GM10248 (cell line): ENCODE measurements at regions not wholly inside any gene's neighbourhood (a gene's known extent, or its start where the extent isn't known, plus 50 kb on each side); places are given as distances from the start of the nearest gene placed in this dataset.
A peak's percentile ranks its signal among the peaks of the same experiment; 100 is the strongest.

Experiments
- CTCF ChIA-PET: fragments of 300-600 bp; sonication (Branson Sonifier 250); formaldehyde crosslinking; extraction: SDS; loops from one replicate; lab custom pipeline; 2021; ENCODE audit warnings: antibody characterized with exemption; lab: Yijun Ruan, JAX
- POLR2A ChIA-PET: fragments of 350-650 bp; sonication (Branson Sonifier 250); formaldehyde crosslinking; extraction: SDS; loops from one replicate; lab custom pipeline; 2020; ENCODE audit warnings: antibody characterized with exemption; lab: Yijun Ruan, JAX
- DNase-seq: peaks from one replicate; pipeline ENCODE4 v3.0.0; 2012; ENCODE audit errors: extremely low spot score
- CTCF ChIP-seq: IDR thresholded peaks from 2 replicates; pipeline ENCODE4 v1.5.1; 2012; ENCODE audit warnings: mild to moderate bottlenecking, low read depth; ENCODE audit errors: extremely low read depth, missing control alignments, control extremely low read depth

GRCh38 chr1:58922302-58923089, 138.6 kb upstream of the JUN start:
- ChIA-PET POLR2A (interaction anchor here (0.5 kb wide), 1 partner anchor 138 kb away, joined by 3 read pairs; the partner anchor contains the start of gene JUN), CTCF (interaction anchor here (1.0 to 1.2 kb wide), 3 partner anchors 9 to 18 kb away, joined by 3 to 4 read pairs (median 4); no protein-coding TSS in a partner anchor)
- DNase-seq = peak; percentile 37
- no peak for TF ChIP-seq CTCF

GRCh38 chr1:58923090-58923470, 139.2 kb upstream of the JUN start:
- ChIA-PET POLR2A (no interaction called here), CTCF (interaction anchor here (1.2 to 1.3 kb wide), 3 partner anchors 9 to 17 kb away, joined by 3 to 5 read pairs (median 4); no protein-coding TSS in a partner anchor)
- no peak for TF ChIP-seq CTCF
- DNase-seq = no peak

DNA sequence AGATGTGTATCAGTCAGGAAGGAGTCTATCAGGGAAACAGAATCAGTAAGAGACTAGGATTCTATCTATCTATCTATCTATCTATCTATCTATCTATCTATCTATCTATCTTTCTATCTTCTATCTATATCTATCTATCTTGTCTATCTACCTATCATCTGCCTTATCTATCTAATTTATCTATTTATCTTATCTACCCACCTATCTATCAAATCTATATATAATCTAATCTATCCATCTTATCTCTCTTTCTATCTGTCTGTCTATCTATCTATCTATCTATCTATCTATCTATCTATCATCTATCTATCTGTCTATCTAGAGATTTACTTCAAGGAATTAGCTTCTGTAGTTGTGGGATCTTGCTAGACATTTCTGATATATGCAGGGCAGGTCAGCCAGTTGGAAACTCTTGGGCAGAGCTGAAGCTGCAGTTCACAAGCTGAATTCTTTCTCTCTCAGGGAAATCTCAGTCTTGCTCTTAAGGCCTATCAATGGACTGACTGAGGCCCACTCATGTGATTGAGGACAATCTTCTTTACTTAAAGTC, 140.2 kb upstream of the JUN start:
- no peak for TF ChIP-seq CTCF
- CTCF ChIA-PET = interaction anchor here (1.2 to 1.3 kb wide), 2 partner anchors 8 to 12 kb away, joined by 3 to 5 read pairs; no protein-coding TSS in a partner anchor
- no peak for DNase-seq
- POLR2A ChIA-PET = no interaction called here

DNA sequence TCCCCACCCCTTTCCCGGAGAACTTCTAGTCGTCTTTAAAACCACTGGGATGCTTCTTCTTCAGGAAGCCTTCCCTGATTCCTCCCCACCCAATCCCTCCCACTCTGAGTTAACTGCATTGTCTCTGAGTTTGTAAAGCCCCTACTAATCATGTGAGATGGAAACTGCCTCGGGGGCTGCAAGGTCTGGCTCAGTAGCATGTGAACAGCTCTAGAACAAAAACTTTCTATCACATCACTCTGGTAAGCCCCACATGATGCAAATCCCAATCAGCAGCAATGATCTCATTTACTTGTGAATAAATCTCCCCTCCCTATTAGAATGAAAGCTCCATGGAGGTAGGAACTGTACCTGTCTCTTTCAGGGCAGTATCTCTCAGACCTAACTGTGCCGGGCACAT, 141.0 kb upstream of the JUN start:
- ChIA-PET POLR2A (no interaction called here), CTCF (no interaction called here)
- no peak for TF ChIP-seq CTCF
- no peak for DNase-seq

DNA sequence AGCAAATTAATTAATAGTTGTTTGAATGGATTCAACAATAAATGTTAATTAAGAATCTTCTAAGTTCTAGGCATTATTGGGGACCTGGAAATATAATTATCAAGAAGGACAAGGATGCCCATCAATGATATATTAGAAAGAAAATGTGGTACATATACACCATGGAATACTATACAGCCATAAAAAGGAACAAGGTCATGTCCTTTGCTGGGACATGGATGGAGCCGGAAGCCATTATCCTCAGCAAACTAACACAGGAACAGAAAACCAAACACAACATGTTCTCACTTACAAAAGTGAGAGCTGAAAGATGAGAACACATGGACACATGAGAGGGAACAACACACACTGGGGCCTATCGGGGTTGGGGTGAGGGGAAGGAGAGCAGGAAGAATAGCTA, 141.4 kb upstream of the JUN start:
- CTCF ChIA-PET = no interaction called here
- no peak for TF ChIP-seq CTCF
- POLR2A ChIA-PET = no interaction called here
- no peak for DNase-seq

GRCh38 chr1:58926152-58926551, 142.3 kb upstream of the JUN start:
- ChIA-PET POLR2A (no interaction called here), CTCF (interaction anchor here (2.8 kb wide), 1 partner anchor 11 kb away, joined by 20 read pairs; no protein-coding TSS in a partner anchor)
- no peak for DNase-seq
- TF ChIP-seq CTCF = no peak
